C4-2B (cell line): ENCODE measurements at regions not wholly inside any gene's neighbourhood (a gene's known extent, or its start where the extent isn't known, plus 50 kb on each side); places are given as distances from the start of the nearest gene placed in this dataset.

Source experiments
- CTCF ChIP-seq: fragments of 450-650 bp; conservative IDR thresholded peaks from 2 replicates; pipeline ENCODE4 v1.5.1; 2017; ENCODE audit warnings: mild to moderate bottlenecking
- ZFX ChIP-seq: fragments of 450-650 bp; IDR thresholded peaks from 2 replicates; pipeline ENCODE4 v1.6.1; 2017

GRCh38 chr3:64748244-64748904 lies 60.6 kb upstream of the ADAMTS9 start:
- TF ChIP-seq CTCF (no peak), ZFX (no peak)
